H1 (cell line): ENCODE measurements at regions not wholly inside any gene's neighbourhood (a gene's known extent, or its start where the extent isn't known, plus 50 kb on each side); places are given as distances from the start of the nearest gene placed in this dataset.

Experiments used
- CTCF ChIA-PET: fragments of 300-600 bp; sonication (Branson Sonifier 250); formaldehyde crosslinking; loops from one replicate; lab custom pipeline; 2021; ENCODE audit not compliant: partially characterized antibody; lab: Charles Lee
- POLR2A ChIA-PET: fragments of 300-600 bp; sonication (Branson Sonifier 250); formaldehyde crosslinking; loops from one replicate; lab custom pipeline; 2021; ENCODE audit warnings: inconsistent platforms; ENCODE audit not compliant: partially characterized antibody; lab: Charles Lee
- DNase-seq, 2 experiments: peaks; one replicate each; pipeline versions ENCODE4 v3.0.0 to v3.0.0-alpha.2; 2010 to 2022; ENCODE audit warnings: low spot score in 2 of 2, low read depth in 1 of 2, mixed read lengths in 1 of 2
- FAIRE-seq: peaks from 2 replicates; lab custom pipeline; 2011; peaks lifted over from hg19 to GRCh38; lab: Jason Lieb, UNC
- H2AFZ ChIP-seq: 2 replicates; pipeline ENCODE4 v1.8.1; 2012; ENCODE audit warnings: low read length, inconsistent platforms
- H2AK5ac ChIP-seq: 2 replicates; pipeline ENCODE4 v1.6.1; 2013; ENCODE audit warnings: low read depth, low read length
- H2BK120ac ChIP-seq: replicated peaks from 2 replicates; pipeline ENCODE3; 2013; ENCODE audit warnings: low read depth, low read length, inconsistent platforms
- H2BK12ac ChIP-seq: 2 replicates; pipeline ENCODE4 v1.6.1; 2013; ENCODE audit warnings: low read depth, low read length
- H2BK15ac ChIP-seq: 2 replicates; pipeline ENCODE4 v1.6.1; 2013; ENCODE audit warnings: low read length
- H2BK20ac ChIP-seq: 2 replicates; pipeline ENCODE4 v1.6.1; 2013; ENCODE audit warnings: low read length
- H2BK5ac ChIP-seq: 2 replicates; pipeline ENCODE4 v1.6.1; 2013; ENCODE audit warnings: low read depth, low read length
- H3K14ac ChIP-seq: 2 replicates; pipeline ENCODE4 v1.6.1; 2013; ENCODE audit warnings: inconsistent platforms; ENCODE audit not compliant: insufficient read length
- H3K18ac ChIP-seq: 2 replicates; pipeline ENCODE4 v1.6.1; 2013; ENCODE audit warnings: low read length; ENCODE audit errors: extremely low read depth
- H3K23ac ChIP-seq: 2 replicates; pipeline ENCODE4 v1.6.1; 2013; ENCODE audit warnings: inconsistent platforms; ENCODE audit not compliant: insufficient read length
- H3K23me2 ChIP-seq: 2 replicates; pipeline ENCODE4 v1.6.1; 2013; ENCODE audit warnings: low read depth, low read length
- H3K27ac ChIP-seq: 2 replicates; pipeline ENCODE4 v1.6.1; 2011; ENCODE audit warnings: low read depth, low read length, inconsistent platforms
- H3K27me3 ChIP-seq, 4 experiments: replicated peaks in 1 of 4; 1 replicate in 1 of 4; 2 replicates in 3 of 4; pipeline versions ENCODE4 v1.6.1 to v1.8.1; 2011 to 2013; ENCODE audit warnings: low read length in 3 of 4, mild to moderate bottlenecking in 3 of 4, inconsistent platforms in 2 of 4, mixed read lengths in 2 of 4, moderate library complexity in 1 of 4; ENCODE audit not compliant: control insufficient read depth in 3 of 4, insufficient read depth in 3 of 4; ENCODE audit errors: extremely low read depth in 1 of 4
- H3K36me3 ChIP-seq, 4 experiments: 2 replicates each; pipeline versions ENCODE4 v1.6.1 to v1.8.1; 2011 to 2013; ENCODE audit warnings: mild to moderate bottlenecking in 4 of 4, low read length in 3 of 4, moderate library complexity in 2 of 4, control low read depth in 1 of 4, inconsistent platforms in 1 of 4; ENCODE audit not compliant: insufficient read depth in 4 of 4, control insufficient read depth in 2 of 4
- H3K4ac ChIP-seq: replicated peaks from 2 replicates; pipeline ENCODE3; 2013; ENCODE audit warnings: low read length, low read depth, mixed read lengths, inconsistent platforms; ENCODE audit not compliant: insufficient read length
- H3K4me1 ChIP-seq, 4 experiments: replicated peaks in 1 of 4; 1 replicate in 1 of 4; 2 replicates in 3 of 4; pipeline versions ENCODE4 v1.6.1 to v1.8.1; 2011 to 2013; ENCODE audit warnings: low read length in 3 of 4, inconsistent platforms in 2 of 4, mixed read lengths in 1 of 4; ENCODE audit not compliant: insufficient read depth in 4 of 4, control insufficient read depth in 3 of 4
- H3K4me2 ChIP-seq, 2 experiments: 2 replicates each; pipeline versions ENCODE4 v1.6.1 to v1.8.1; 2011 to 2013; ENCODE audit warnings: low read depth in 2 of 2, low read length in 2 of 2, control low read depth in 1 of 2, inconsistent platforms in 1 of 2, mild to moderate bottlenecking in 1 of 2; ENCODE audit not compliant: insufficient read depth in 1 of 2
- H3K4me3 ChIP-seq, 4 experiments: fragments of 200-600, 300-600 bp in 1 of 4; sonication (generic), shearing (Covaris generic), sonication (Bioruptor Twin) in 1 of 4; 2 replicates each; pipeline versions ENCODE4 v1.5.1 to v1.8.1; 2011 to 2016; ENCODE audit warnings: low read length in 4 of 4, low read depth in 3 of 4, control low read depth in 2 of 4, inconsistent platforms in 2 of 4, mild to moderate bottlenecking in 2 of 4, mixed read lengths in 1 of 4, moderate library complexity in 1 of 4; ENCODE audit not compliant: insufficient read depth in 2 of 4; ENCODE audit errors: extremely low read depth in 1 of 4
- H3K56ac ChIP-seq: replicated peaks from 2 replicates; pipeline ENCODE3; 2013; ENCODE audit warnings: low read depth, mild to moderate bottlenecking, mixed read lengths, low read length, inconsistent platforms; ENCODE audit not compliant: insufficient read length
- H3K79me1 ChIP-seq: 2 replicates; pipeline ENCODE4 v1.6.1; 2013; ENCODE audit warnings: low read depth, low read length, control low read depth
- H3K79me2 ChIP-seq, 2 experiments: 2 replicates each; pipeline versions ENCODE4 v1.6.1 to v1.8.1; 2012 to 2013; ENCODE audit warnings: low read length in 2 of 2, mild to moderate bottlenecking in 2 of 2, inconsistent platforms in 1 of 2; ENCODE audit not compliant: insufficient read depth in 2 of 2, control insufficient read depth in 1 of 2
- H3K9ac ChIP-seq, 4 experiments: replicated peaks in 1 of 4; 1 replicate in 1 of 4; 2 replicates in 3 of 4; pipeline versions ENCODE4 v1.6.1 to v1.8.1; 2011 to 2013; ENCODE audit warnings: low read depth in 3 of 4, low read length in 3 of 4, control low read depth in 2 of 4, mild to moderate bottlenecking in 2 of 4, moderate library complexity in 2 of 4, inconsistent platforms in 1 of 4; ENCODE audit errors: extremely low read depth in 1 of 4
- H3K9me3 ChIP-seq, 2 experiments: 2 replicates each; pipeline versions ENCODE4 v1.6.1 to v1.8.1; 2012 to 2013; ENCODE audit warnings: mild to moderate bottlenecking in 2 of 2, moderate library complexity in 2 of 2, control low read depth in 1 of 2, inconsistent platforms in 1 of 2, low read depth in 1 of 2, low read length in 1 of 2, mixed read lengths in 1 of 2; ENCODE audit not compliant: insufficient read depth in 2 of 2
- H4K20me1 ChIP-seq, 2 experiments: replicated peaks in 1 of 2; 2 replicates each; pipeline versions ENCODE3 to v1.8.1; 2011 to 2013; ENCODE audit warnings: inconsistent platforms in 2 of 2, low read length in 2 of 2, mild to moderate bottlenecking in 1 of 2; ENCODE audit not compliant: insufficient read depth in 2 of 2, control insufficient read depth in 1 of 2
- H4K5ac ChIP-seq: 2 replicates; pipeline ENCODE4 v1.6.1; 2013; ENCODE audit warnings: low read length, low read depth, mixed read lengths, inconsistent platforms; ENCODE audit not compliant: insufficient read length
- H4K8ac ChIP-seq: 2 replicates; pipeline ENCODE4 v1.8.0; 2013; ENCODE audit warnings: mild to moderate bottlenecking, moderate library complexity, low read length, inconsistent platforms; ENCODE audit not compliant: insufficient read depth; ENCODE audit errors: extremely low read depth
- H4K91ac ChIP-seq: replicated peaks from 2 replicates; pipeline ENCODE3; 2013; ENCODE audit warnings: low read length, mixed read lengths, inconsistent platforms; ENCODE audit not compliant: insufficient read length
- CHD1 ChIP-seq: IDR thresholded peaks from 2 replicates; pipeline ENCODE4 v1.6.1; 2012; ENCODE audit warnings: low read depth, low read length, improper control_type of control experiment
- CTBP2 ChIP-seq: IDR thresholded peaks from 2 replicates; pipeline ENCODE4 v1.7.0; 2011; ENCODE audit warnings: borderline replicate concordance, mild to moderate bottlenecking, moderate library complexity, mixed read lengths, low read length; ENCODE audit not compliant: insufficient read depth, insufficient read length
- EZH2 ChIP-seq: fragments of 200-600 bp; sonication (generic); IDR thresholded peaks from 2 replicates; pipeline ENCODE4 v1.7.1; 2012; ENCODE audit warnings: low read depth, mild to moderate bottlenecking, moderate library complexity, low read length, inconsistent platforms; ENCODE audit not compliant: severe bottlenecking
- HDAC2 ChIP-seq, 2 experiments: fragments of 300-600 bp in 1 of 2; sonication (generic) in 1 of 2; IDR thresholded peaks; 2 replicates each; pipeline ENCODE4 v1.6.1; 2011 to 2012; ENCODE audit warnings: low read depth in 2 of 2, low read length in 2 of 2, mild to moderate bottlenecking in 2 of 2, moderate library complexity in 2 of 2, borderline replicate concordance in 1 of 2, inconsistent platforms in 1 of 2
- JUND ChIP-seq: IDR thresholded peaks from 2 replicates; pipeline ENCODE4 v1.6.1; 2011; ENCODE audit warnings: mild to moderate bottlenecking, improper control_type of control experiment, low read length
- POU5F1 ChIP-seq: IDR thresholded peaks from 2 replicates; pipeline ENCODE4 v1.6.1; 2011; ENCODE audit warnings: low read depth, mild to moderate bottlenecking, low read length, moderate library complexity
- SAP30 ChIP-seq: fragments of 300-600 bp; sonication (generic); IDR thresholded peaks from 2 replicates; pipeline ENCODE4 v1.7.1; 2012; ENCODE audit warnings: low read length, moderate library complexity, mild to moderate bottlenecking, inconsistent platforms; ENCODE audit not compliant: insufficient read depth, insufficient replicate concordance
- SP2 ChIP-seq: IDR thresholded peaks from 2 replicates; pipeline ENCODE4 v1.6.1; 2012; ENCODE audit warnings: mild to moderate bottlenecking, low read length, inconsistent platforms
- TCF12 ChIP-seq: IDR thresholded peaks from 2 replicates; pipeline ENCODE4 v1.6.1; 2011; ENCODE audit warnings: low read depth, mild to moderate bottlenecking, low read length
- WGBS, 2 experiments: shearing (Covaris generic) in 1 of 2; methylation state at CpG; one replicate each; pipeline versions ENCODE4 v1.1.6 to v1.1.7; 2013 to 2015; ENCODE audit warnings: low lambda C conversion rate in 2 of 2, mixed read lengths in 2 of 2, inconsistent platforms in 1 of 2, low coverage in 1 of 2, missing lambda C conversion rate in 1 of 2; ENCODE audit not compliant: insufficient replicate concordance in 2 of 2, insufficient coverage in 1 of 2, insufficient read length in 1 of 2; ENCODE audit errors: extremely low coverage in 1 of 2, missing lambda C conversion rate in 1 of 2; 5-methylcytosine and 5-hydroxymethylcytosine counted together

- POLR2A ChIA-PET: no interaction called here
- H2BK120ac ChIP-seq: no peak overlapping the region
- no peak overlapping the region for H2BK20ac ChIP-seq
- H2AFZ ChIP-seq: no peak overlapping the region
- H2BK15ac ChIP-seq: no peak overlapping the region
- no peaks in the 10 kb centered on the region for H3K36me3 ChIP-seq
- CTCF ChIA-PET: no interaction called here
- no peaks in the 10 kb centered on the region for H4K20me1 ChIP-seq
- no peak overlapping the region for H3K14ac ChIP-seq
- no peak overlapping the region for H2BK12ac ChIP-seq
- no peaks in the 10 kb centered on the region for H3K79me2 ChIP-seq
- H3K9me3 ChIP-seq: no peaks in the 10 kb centered on the region
- H3K4me3 ChIP-seq: no peak overlapping the region
- H3K23ac ChIP-seq: no peak overlapping the region
- no peak overlapping the region for H4K5ac ChIP-seq
- H3K4me1 ChIP-seq: no peaks in the 10 kb centered on the region
- no peak overlapping the region for H2AK5ac ChIP-seq
- 87% methylated on average over 2 of the region's 2 CpGs; no CpG with 5 or more reads in 1 of the 2 experiments for WGBS, 2 experiments
- no peak overlapping the region for H4K8ac ChIP-seq
- no peak overlapping the region for H3K27ac ChIP-seq
- FAIRE-seq: no peak
- no peak for DNase-seq
- no peak overlapping the region for H3K9ac ChIP-seq
- H3K79me1 ChIP-seq: no peaks in the 10 kb centered on the region
- TF ChIP-seq CTBP2 (no peak), SAP30 (no peak), TCF12 (no peak), CHD1 (no peak), POU5F1 (no peak), JUND (no peak), HDAC2 (IDR thresholded peaks at IDR 0.05; ENCODE audit: borderline replicate concordance in 1 of 2, low read depth in 2 of 2, low read length in 2 of 2) (no peak), EZH2 (no peak), SP2 (no peak)
- H3K27me3 ChIP-seq: no peaks in the 10 kb centered on the region
- no peak overlapping the region for H4K91ac ChIP-seq
- H3K4me2 ChIP-seq: no peak overlapping the region
- no peak overlapping the region for H3K4ac ChIP-seq
- no peak overlapping the region for H3K18ac ChIP-seq
- H3K56ac ChIP-seq: no peak overlapping the region
- no peak overlapping the region for H2BK5ac ChIP-seq
- H3K23me2 ChIP-seq: no peaks in the 10 kb centered on the region
These were observed 283.8 kb downstream of the USP25 start for GRCh38 chr21:16013570-16013969.
